ENCODE measurements at regions not wholly inside any gene's neighbourhood (a gene's known extent, or its start where the extent isn't known, plus 50 kb on each side); places are given as distances from the start of the nearest gene placed in this dataset.
A peak's percentile ranks its signal among the peaks of the same experiment; 100 is the strongest.
"Not testable (repeated sequence)": the region's sequence is repeated elsewhere in the genome, so short reads cannot be mapped to it uniquely, and the experiment has no call there.

DNA sequence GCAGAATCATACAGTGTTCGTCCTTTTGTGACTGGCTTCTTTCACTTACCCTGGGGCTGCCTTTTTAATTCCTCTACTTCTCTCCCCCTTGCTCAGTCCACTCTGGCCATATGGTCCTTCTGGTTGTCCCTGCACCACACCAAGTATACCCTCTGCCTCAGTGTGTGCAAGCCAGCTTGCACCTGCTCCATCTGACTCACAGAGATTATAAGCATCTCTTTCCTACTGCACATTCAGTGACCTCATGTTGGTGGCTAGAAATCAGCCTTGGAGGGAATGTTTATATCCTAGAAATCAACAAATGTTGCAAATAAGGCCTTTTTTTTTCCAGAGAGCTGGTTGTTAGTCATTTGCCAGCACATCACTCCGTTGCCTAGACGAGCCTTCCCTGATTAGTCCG lies 67.5 kb upstream of the C10orf90 start:
- TF ChIP-seq, protein P1, sequence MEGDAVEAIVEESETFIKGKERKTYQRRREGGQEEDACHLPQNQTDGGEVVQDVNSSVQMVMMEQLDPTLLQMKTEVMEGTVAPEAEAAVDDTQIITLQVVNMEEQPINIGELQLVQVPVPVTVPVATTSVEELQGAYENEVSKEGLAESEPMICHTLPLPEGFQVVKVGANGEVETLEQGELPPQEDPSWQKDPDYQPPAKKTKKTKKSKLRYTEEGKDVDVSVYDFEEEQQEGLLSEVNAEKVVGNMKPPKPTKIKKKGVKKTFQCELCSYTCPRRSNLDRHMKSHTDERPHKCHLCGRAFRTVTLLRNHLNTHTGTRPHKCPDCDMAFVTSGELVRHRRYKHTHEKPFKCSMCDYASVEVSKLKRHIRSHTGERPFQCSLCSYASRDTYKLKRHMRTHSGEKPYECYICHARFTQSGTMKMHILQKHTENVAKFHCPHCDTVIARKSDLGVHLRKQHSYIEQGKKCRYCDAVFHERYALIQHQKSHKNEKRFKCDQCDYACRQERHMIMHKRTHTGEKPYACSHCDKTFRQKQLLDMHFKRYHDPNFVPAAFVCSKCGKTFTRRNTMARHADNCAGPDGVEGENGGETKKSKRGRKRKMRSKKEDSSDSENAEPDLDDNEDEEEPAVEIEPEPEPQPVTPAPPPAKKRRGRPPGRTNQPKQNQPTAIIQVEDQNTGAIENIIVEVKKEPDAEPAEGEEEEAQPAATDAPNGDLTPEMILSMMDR (IDR thresholded peaks at IDR 0.05; ENCODE audit: unreplicated experiment): no peak
- Mint-ChIP-seq H3K4me1 (no peaks in the 10 kb centered on the region), H3K36me3 (no peaks in the 10 kb centered on the region), H3K4me3 (no peak overlapping the region), H3K9me3 (no peaks in the 10 kb centered on the region), H3K27me3 (ENCODE audit: low read depth) (peaks cover 14% of the 10 kb centered on the region), H3K27ac (no peak overlapping the region)
- no peak for DNase-seq (ENCODE audit: low spot score in 2 of 2, unreplicated experiment in 2 of 2)

DNA sequence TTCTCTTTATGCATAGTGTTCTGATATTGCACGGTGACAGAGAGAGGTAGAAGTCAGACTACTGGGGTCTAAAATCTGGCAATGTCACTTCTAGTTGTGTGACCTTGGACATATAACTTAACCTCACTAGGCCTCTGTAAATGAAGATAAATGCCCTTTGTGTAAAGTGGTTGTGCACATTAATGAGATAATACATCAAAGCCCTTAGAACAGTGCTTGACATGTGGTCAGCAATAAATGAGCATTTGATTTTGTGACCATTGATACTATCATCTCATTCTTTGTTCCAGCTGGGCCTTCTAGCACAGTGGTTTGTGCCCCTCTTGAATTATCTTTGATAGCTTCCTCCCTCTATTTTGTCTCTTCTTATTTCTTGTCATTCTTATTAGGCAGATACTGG lies 74.1 kb upstream of the C10orf90 start:
- Mint-ChIP-seq H3K27ac (no peak overlapping the region), H3K36me3 (no peaks in the 10 kb centered on the region), H3K9me3 (no peaks in the 10 kb centered on the region), H3K27me3 (ENCODE audit: low read depth) (peaks cover 8% of the 10 kb centered on the region), H3K4me3 (no peak overlapping the region), H3K4me1 (no peaks in the 10 kb centered on the region)
- TF ChIP-seq, protein P1 (IDR thresholded peaks at IDR 0.05; ENCODE audit: unreplicated experiment): no peak
- no peak for DNase-seq (ENCODE audit: low spot score in 2 of 2, unreplicated experiment in 2 of 2)

DNA sequence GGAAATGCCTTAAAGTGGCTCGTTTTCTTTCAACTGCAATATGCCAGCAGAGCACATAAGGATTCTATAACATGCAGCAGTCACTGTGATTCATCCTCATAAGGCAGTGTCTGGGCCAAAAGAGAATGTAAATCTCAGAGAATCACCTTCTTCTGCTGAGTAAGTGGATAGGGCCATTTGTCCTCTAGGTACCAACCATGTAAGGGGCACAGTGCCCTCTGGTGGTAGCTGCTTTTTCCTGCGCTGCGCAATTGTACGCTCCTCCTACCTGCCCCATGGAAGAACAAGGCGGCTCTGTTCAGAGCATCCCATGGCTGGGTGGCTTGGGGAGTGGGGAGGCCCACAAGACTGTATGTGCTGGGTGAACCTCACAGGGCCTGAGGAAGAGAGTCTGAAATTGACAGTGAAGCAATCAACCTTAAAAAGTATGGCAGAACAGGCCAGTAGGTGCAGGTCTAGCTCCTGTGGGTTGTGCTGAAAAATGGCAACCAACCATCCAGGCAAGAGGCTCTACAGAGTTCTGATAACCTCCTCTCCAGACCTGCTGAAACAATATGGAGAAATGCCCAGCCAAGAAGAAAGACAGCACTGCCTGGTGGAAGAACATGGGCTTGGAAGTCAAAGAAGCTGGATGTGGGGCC lies 78.6 kb upstream of the C10orf90 start:
- Mint-ChIP-seq H3K36me3 (no peaks in the 10 kb centered on the region), H3K27me3 (ENCODE audit: low read depth) (no peaks in the 10 kb centered on the region), H3K27ac (no peak overlapping the region), H3K4me3 (no peak overlapping the region), H3K9me3 (peaks cover under 1% of the 10 kb centered on the region), H3K4me1 (no peaks in the 10 kb centered on the region)
- TF ChIP-seq, protein P1 (IDR thresholded peaks at IDR 0.05; ENCODE audit: unreplicated experiment): peak; percentile 80
- DNase-seq (ENCODE audit: low spot score in 2 of 2, unreplicated experiment in 2 of 2): peak; percentile 55 to 83

DNA sequence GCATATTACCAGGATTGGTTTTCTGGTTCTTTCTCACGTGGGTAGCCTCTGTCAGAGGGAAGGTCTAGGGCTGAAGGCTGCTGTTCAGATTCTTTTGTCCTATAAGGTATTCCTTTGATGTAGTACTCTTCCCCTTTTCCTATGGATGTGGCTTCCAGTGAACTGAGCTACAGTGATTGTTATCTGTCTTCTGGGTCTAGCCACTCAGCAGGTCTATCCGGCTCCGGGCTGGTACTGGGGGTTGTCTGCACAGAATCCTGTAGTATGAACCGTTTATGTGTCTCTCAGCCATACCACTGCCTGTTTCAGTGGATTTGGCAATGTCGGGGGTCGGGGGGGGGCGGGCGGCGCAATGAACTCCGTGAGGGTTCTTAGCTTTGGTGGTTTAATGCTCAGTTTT lies 84.5 kb upstream of the C10orf90 start:
- Mint-ChIP-seq H3K27ac (no peak overlapping the region), H3K36me3 (no peaks in the 10 kb centered on the region), H3K4me3 (no peak overlapping the region), H3K9me3 (peaks cover 8% of the 10 kb centered on the region), H3K4me1 (no peaks in the 10 kb centered on the region), H3K27me3 (ENCODE audit: low read depth) (no peaks in the 10 kb centered on the region)
- no peak for DNase-seq (ENCODE audit: low spot score in 2 of 2, unreplicated experiment in 2 of 2)
- TF ChIP-seq, protein P1 (IDR thresholded peaks at IDR 0.05; ENCODE audit: unreplicated experiment): no peak

DNA sequence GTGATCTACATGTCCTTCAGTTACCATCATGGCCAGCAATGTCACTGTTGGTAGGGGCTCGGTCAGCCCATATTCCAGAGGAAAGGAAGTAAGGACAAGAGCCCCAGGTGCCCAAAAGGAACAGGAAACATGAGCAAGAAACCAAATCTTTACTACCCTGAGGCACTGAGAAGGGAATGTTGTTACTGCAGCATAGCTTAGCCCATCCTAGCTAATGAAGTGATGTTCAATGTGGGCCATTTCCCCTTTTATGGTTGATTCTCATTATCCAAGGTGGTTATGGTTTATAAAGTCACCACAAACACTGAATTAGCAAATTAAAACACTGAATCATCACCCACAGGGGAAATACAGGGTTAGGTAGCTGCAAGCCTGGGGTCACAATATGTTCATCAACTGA lies 88.4 kb upstream of the C10orf90 start:
- Mint-ChIP-seq H3K27me3 (ENCODE audit: low read depth) (no peaks in the 10 kb centered on the region), H3K36me3 (no peaks in the 10 kb centered on the region), H3K4me3 (no peak overlapping the region), H3K9me3 (peaks cover 25% of the 10 kb centered on the region), H3K27ac (no peak overlapping the region), H3K4me1 (no peaks in the 10 kb centered on the region)
- DNase-seq (ENCODE audit: low spot score in 2 of 2, unreplicated experiment in 2 of 2): no peak
- TF ChIP-seq, protein P1 (IDR thresholded peaks at IDR 0.05; ENCODE audit: unreplicated experiment): no peak

DNA sequence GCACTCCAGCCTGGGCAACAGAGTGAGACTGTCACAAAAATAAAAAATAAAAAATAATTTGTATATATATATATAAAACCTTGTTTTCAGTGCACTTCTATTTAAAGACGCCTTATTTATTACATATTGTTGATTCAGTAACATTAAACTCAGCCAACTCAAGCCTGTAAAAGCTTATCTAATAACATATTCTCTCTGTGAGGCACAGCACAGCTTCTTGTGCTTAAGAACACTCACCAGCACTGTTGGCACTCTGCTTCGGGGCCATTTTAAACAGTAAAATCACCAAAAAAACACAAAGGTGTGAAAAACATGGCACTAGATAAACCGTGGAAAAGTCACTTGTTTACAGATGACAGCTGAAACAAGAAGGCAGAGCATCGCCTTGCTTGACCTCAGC lies 89.0 kb upstream of the C10orf90 start:
- Mint-ChIP-seq H3K9me3 (peaks cover 27% of the 10 kb centered on the region), H3K27me3 (ENCODE audit: low read depth) (no peaks in the 10 kb centered on the region), H3K4me3 (no peak overlapping the region), H3K27ac (no peak overlapping the region), H3K36me3 (no peaks in the 10 kb centered on the region), H3K4me1 (no peaks in the 10 kb centered on the region)
- no peak for DNase-seq (ENCODE audit: low spot score in 2 of 2, unreplicated experiment in 2 of 2)
- TF ChIP-seq, protein P1 (IDR thresholded peaks at IDR 0.05; ENCODE audit: unreplicated experiment): no peak

DNA sequence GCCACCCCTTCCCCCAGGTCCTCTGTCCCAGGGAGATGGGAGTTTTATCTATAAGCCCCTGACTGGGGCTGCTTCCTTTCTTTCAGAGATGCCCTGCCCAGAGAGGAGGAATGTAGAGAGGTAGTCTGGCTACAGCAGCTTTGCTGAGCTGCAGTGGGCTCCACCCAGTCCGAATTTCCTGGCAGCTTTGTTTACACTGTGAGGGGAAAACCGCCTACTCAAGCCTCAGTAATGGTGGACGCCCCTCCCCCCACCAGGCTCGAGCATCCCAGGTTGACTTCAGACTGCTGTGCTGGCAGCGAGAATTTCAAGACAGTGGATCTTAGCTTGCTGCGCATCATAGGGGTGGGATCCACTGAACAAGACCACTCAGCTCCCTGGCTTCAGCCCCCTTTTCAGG lies 96.2 kb upstream of the C10orf90 start:
- H3K27me3 Mint-ChIP-seq (ENCODE audit: low read depth): not testable (repeated sequence)
- H3K9me3 Mint-ChIP-seq: peaks cover 34% of the 10 kb centered on the region

More for the DNA sequence above, 96.2 kb upstream of the C10orf90 start:
- H3K4me1 Mint-ChIP-seq; H3K4me3 Mint-ChIP-seq; H3K27ac Mint-ChIP-seq; DNase-seq (ENCODE audit: low spot score in 2 of 2, unreplicated experiment in 2 of 2); H3K36me3 Mint-ChIP-seq: not testable (repeated sequence)

Data from mesothelial cell of epicardium (in vitro differentiated cells).